ENCODE measurements at regions not wholly inside any gene's neighbourhood (a gene's known extent, or its start where the extent isn't known, plus 50 kb on each side); places are given as distances from the start of the nearest gene placed in this dataset.
"Not testable (repeated sequence)": the region's sequence is repeated elsewhere in the genome, so short reads cannot be mapped to it uniquely, and the experiment has no call there.

GRCh38 chr2:192969055-192969454 is 774.3 kb upstream of the TMEFF2 start:
- Histone ChIP-seq H3K36me3 (no peaks in the 10 kb centered on the region), H3K4me3 (no peak overlapping the region), H3K9me3 (no peaks in the 10 kb centered on the region), H3K27me3 (no peaks in the 10 kb centered on the region), H3K27ac (no peak overlapping the region), H3K4me1 (no peaks in the 10 kb centered on the region)
- 27 to 29% methylated on average over 2 of the region's 2 CpGs for WGBS, 2 donors
- intact Hi-C loops (cut with DNase I) = no loop called here
- no peak for ATAC-seq
- TF ChIP-seq, protein P1, sequence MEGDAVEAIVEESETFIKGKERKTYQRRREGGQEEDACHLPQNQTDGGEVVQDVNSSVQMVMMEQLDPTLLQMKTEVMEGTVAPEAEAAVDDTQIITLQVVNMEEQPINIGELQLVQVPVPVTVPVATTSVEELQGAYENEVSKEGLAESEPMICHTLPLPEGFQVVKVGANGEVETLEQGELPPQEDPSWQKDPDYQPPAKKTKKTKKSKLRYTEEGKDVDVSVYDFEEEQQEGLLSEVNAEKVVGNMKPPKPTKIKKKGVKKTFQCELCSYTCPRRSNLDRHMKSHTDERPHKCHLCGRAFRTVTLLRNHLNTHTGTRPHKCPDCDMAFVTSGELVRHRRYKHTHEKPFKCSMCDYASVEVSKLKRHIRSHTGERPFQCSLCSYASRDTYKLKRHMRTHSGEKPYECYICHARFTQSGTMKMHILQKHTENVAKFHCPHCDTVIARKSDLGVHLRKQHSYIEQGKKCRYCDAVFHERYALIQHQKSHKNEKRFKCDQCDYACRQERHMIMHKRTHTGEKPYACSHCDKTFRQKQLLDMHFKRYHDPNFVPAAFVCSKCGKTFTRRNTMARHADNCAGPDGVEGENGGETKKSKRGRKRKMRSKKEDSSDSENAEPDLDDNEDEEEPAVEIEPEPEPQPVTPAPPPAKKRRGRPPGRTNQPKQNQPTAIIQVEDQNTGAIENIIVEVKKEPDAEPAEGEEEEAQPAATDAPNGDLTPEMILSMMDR (IDR thresholded peaks at IDR 0.05) = no peak
- no peak for DNase-seq
- no peak for FAIRE-seq

DNA sequence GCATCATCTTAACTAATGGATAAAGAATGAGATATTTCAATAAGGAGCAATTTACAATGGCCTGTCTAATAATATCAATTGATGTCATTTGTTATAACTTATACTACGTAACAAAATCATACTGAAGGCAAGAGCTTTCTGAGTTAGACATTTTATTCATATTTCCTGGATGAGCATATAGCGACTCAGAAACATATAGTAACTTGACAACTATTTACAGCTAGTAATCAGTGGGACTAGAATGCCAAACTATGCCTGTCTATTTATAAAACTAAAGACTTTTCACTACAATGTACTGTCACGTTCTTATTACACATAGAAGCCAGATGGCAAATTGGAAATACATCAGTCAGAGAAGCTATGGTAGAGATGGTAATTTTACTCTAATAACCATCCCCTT is 766.2 kb upstream of the TMEFF2 start:
- FAIRE-seq (no peak), DNase-seq (no peak), ATAC-seq (no peak)
- H3K36me3 ChIP-seq = no peaks in the 10 kb centered on the region
- H3K27ac ChIP-seq = no peak overlapping the region
- H3K27me3 ChIP-seq = no peaks in the 10 kb centered on the region
- TF ChIP-seq, protein P1 (IDR thresholded peaks at IDR 0.05) = no peak
- WGBS, 2 donors = 58 to 76% methylated on average over 3 of the region's 3 CpGs
- intact Hi-C loops (cut with DNase I) = no loop called here
- no peak overlapping the region for H3K4me3 ChIP-seq
- no peaks in the 10 kb centered on the region for H3K4me1 ChIP-seq
- no peaks in the 10 kb centered on the region for H3K9me3 ChIP-seq

DNA sequence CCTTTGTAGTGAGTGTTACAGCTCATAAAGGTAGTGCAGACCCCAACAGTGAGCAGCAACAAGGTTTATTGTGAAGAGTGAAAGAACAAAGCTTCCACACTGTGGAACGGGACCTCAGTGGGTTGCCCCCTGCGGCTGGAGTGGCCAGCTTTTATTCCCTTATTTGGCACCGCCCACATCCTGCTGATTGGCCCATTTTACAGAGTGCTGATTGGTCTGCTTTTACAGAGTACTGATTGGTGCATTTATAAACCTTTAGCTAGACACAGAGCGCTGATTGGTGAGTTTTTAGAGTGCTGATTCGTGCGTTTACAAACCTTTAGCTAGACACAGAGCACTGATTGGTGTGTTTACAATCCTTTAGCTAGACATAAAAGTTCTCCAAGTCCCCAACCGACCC is 763.9 kb upstream of the TMEFF2 start:
- H3K4me3 ChIP-seq; H3K27ac ChIP-seq; DNase-seq; H3K27me3 ChIP-seq; FAIRE-seq; H3K4me1 ChIP-seq; intact Hi-C loops (cut with DNase I); ATAC-seq; H3K36me3 ChIP-seq; H3K9me3 ChIP-seq: not testable (repeated sequence)
- 64 to 69% methylated on average over 7 of the region's 7 CpGs for WGBS, 2 donors

- no peak overlapping the region for H3K27ac ChIP-seq
- FAIRE-seq = no peak
- no peaks in the 10 kb centered on the region for H3K4me1 ChIP-seq
- H3K9me3 ChIP-seq = no peaks in the 10 kb centered on the region
- TF ChIP-seq, protein P1 (IDR thresholded peaks at IDR 0.05) = no peak
- DNase-seq = no peak
- H3K36me3 ChIP-seq = no peaks in the 10 kb centered on the region
- 78 to 84% methylated on average over 5 of the region's 5 CpGs for WGBS, 2 donors
- intact Hi-C loops (cut with DNase I) = no loop called here
- H3K27me3 ChIP-seq = no peaks in the 10 kb centered on the region
- no peak overlapping the region for H3K4me3 ChIP-seq
- no peak for ATAC-seq
These were observed 762.7 kb upstream of the TMEFF2 start for GRCh38 chr2:192957425-192957824.

DNA sequence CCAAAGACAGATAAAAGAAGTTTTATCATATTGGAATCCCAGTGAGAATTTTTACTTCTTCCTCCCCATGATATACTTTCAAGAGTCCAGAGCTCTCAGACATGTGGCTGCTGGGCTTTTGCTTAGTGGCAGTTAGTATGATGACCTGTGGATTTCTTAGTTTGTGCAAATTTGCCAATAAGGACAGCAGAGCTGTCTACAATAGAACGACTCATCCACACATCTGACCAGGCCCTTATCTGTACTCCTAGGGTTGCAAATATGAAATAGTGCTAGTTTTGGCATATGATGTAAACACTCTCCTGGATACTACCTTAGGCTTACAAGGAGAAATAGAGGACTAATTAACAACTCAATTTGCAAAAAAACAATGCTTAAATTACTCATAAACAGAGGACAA is 758.4 kb upstream of the TMEFF2 start:
- H3K4me1 ChIP-seq = no peaks in the 10 kb centered on the region
- no peaks in the 10 kb centered on the region for H3K27me3 ChIP-seq
- TF ChIP-seq, protein P1 (IDR thresholded peaks at IDR 0.05) = no peak
- intact Hi-C loops (cut with DNase I) = no loop called here
- no peak overlapping the region for H3K27ac ChIP-seq
- H3K4me3 ChIP-seq = no peak overlapping the region
- FAIRE-seq (no peak), DNase-seq (no peak), ATAC-seq (no peak)
- no peaks in the 10 kb centered on the region for H3K36me3 ChIP-seq
- 25 to 40% methylated on average over 1 of the region's 1 CpG for WGBS, 2 donors
- no peaks in the 10 kb centered on the region for H3K9me3 ChIP-seq

DNA sequence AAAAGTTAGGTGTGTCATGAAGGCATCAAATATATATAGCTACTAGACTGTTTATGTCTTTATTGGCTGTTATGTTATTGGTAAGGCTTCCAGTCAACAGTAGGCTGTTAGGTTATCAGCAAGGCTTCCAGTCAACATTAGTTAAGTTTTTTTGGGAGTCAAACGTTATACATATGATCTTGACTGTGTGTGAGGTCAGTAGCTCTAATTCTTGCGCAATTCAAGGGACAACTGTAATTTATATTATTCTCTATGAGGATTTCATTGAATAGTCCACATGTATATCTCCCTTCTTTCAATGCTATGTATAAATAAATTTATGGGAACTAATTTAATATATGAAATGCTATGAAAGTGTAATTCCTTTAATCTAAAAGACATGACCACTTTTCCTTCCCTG is 757.5 kb upstream of the TMEFF2 start:
- no peaks in the 10 kb centered on the region for H3K4me1 ChIP-seq
- no peaks in the 10 kb centered on the region for H3K27me3 ChIP-seq
- intact Hi-C loops (cut with DNase I) = no loop called here
- no peak overlapping the region for H3K27ac ChIP-seq
- no peak for FAIRE-seq
- DNase-seq = no peak
- WGBS, 2 donors = 40 to 54% methylated on average over 2 of the region's 2 CpGs
- H3K36me3 ChIP-seq = no peaks in the 10 kb centered on the region
- no peaks in the 10 kb centered on the region for H3K9me3 ChIP-seq
- ATAC-seq = no peak
- H3K4me3 ChIP-seq = no peak overlapping the region
- TF ChIP-seq, protein P1 (IDR thresholded peaks at IDR 0.05) = no peak
